ACHN (cell line): ENCODE measurements at regions not wholly inside any gene's neighbourhood (a gene's known extent, or its start where the extent isn't known, plus 50 kb on each side); places are given as distances from the start of the nearest gene placed in this dataset.

Source experiments
- DNase-seq: peaks from one replicate; pipeline ENCODE4 v3.0.0-alpha.2; 2015
- in situ Hi-C: cut with HindIII; loops from 2 replicates; pipeline ENCODE4 v1.10.0; 2017; ENCODE audit warnings: low sequenced_read_pairs, low pct_ligation_motif_present, low pct_unique_long_range_greater_than_20kb

DNA sequence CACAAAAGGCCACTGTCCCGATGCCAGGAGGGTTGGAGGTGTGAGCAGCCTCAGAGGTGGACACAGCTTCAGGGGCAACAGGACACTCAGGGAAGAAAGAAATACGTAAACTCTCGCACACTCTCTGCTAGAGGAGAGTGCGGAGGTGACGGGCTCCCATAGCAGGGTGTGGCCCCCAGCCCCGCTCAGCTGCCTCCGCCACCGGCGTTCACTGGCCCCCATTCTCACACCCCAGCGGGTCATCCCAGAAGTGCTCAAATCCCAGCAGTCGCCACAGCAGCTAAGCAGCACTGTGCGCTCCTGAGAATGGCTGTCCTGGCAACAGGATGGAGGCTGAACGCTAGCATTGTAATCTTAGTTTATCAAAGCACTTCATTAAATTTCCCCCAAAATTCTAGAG is 315.6 kb upstream of the SALL3 start:
- in situ Hi-C loops: no loop called here
- no peak for DNase-seq

- no peak for DNase-seq
- in situ Hi-C loops: no loop called here
Observed at GRCh38 chr18:78664848-78665247, 314.8 kb upstream of the SALL3 start.

DNA sequence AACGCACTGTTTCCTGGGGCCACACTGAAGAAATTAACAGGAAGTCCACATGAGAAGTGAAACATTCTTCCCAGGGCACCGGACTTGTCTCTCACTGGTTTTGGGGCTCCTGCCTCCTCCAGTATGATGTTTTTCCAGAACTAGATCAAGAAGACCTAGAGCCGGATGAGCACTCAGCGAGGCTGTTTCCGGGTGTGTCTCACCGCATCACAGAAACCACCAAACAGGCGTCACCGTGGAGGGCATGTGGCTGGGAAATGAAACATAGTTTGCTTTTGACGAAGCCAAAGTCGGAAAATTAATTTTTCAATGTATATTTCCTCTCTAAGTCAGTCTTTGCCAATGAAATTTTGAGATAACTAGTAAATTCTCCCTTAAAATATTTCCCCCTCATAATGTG is 314.0 kb upstream of the SALL3 start:
- no peak for DNase-seq
- in situ Hi-C loops: no loop called here

DNA sequence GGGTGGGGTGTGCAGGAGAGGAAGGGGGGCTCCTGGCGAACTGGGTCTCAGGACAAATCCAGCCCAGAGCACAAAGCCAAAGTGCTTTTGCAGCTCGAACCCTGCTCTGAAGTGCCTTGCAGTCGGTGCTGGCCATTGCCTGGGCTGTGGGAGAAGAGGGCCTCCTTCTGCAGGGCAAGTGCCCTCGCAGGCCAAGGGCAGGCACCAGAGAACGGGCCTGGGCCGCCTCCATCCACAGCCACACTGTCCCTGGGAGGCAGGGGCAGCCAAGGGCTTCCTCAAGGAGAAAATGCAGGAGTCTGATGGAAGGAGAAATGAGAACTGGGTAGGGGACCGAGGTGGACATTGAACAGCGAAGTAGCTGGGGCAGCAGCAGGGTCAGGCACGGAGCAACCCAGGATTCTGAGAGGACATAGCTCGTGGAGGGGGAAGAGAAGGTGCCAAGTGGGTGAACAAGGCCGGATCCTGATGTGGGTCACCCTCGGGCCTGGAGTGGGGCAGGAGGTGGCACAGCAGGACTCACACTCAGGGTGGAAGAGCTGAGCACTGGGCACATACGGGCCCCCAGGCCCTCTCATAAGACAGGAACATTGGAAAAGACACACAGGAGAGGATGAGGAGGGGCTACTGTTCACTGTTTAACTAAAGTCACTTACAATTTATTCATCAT is 312.8 kb upstream of the SALL3 start:
- in situ Hi-C loops: no loop called here

DNA sequence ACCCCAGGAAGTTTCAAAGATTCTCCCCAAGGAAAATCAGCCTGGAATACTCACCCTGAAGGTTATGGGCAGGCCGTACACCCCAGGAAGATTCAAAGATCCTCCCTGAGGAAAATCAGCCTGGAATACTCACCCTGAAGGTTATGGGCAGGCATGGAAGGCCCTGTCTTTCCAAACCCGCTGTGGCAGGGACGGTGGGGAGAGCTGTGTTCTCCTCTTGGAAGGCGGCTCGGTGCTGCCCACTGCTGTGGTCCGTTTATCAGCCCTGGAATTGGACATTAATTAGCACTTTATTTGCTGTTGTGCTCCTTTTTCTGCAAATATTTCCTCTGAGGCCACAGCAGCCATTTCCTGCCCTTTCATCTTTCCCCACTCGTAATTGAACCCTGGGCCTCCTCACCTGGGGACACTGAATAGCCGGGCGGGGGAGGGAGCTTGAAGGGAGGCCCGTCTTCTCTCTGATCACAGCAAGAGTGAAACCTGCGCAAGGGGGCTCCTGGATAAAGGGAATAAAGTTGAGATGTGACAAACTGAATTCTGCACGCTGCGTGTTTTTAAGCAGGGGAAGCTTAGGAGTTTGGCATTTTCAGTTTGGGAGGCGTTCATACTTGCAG is 308.7 kb upstream of the SALL3 start:
- in situ Hi-C loops: no loop called here
- no peak for DNase-seq

More for the DNA sequence above, 312.8 kb upstream of the SALL3 start:
- DNase-seq: no peak

- in situ Hi-C loops: no loop called here
- DNase-seq: no peak
Observed at GRCh38 chr18:78671551-78671950, 308.1 kb upstream of the SALL3 start.

GRCh38 chr18:78672862-78673446 is 306.7 kb upstream of the SALL3 start:
- DNase-seq: no peak
- in situ Hi-C loops: no loop called here

- no peak for DNase-seq
- in situ Hi-C loops: no loop called here
Observed at GRCh38 chr18:78673516-78674321, 305.9 kb upstream of the SALL3 start.

DNA sequence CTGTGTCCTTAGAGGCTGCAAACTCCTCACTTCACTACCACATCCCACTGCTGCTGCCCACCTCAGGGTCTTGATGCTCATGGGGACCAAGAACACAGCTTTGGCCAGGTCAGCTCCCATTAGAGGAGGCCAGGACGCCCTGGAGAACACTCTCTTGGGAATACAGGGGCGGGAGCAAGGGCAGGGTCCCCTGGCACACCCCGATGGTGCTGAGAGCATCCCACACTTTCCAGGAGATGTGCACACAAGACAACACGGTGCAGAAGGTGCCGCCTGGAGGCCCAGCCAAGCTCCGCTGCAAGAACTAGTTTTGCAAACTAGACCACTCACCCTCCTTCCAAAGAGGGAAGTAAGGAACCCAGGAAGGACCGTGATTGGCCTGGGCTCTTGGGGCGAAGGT is 304.4 kb upstream of the SALL3 start:
- in situ Hi-C loops: no loop called here
- DNase-seq: no peak

DNA sequence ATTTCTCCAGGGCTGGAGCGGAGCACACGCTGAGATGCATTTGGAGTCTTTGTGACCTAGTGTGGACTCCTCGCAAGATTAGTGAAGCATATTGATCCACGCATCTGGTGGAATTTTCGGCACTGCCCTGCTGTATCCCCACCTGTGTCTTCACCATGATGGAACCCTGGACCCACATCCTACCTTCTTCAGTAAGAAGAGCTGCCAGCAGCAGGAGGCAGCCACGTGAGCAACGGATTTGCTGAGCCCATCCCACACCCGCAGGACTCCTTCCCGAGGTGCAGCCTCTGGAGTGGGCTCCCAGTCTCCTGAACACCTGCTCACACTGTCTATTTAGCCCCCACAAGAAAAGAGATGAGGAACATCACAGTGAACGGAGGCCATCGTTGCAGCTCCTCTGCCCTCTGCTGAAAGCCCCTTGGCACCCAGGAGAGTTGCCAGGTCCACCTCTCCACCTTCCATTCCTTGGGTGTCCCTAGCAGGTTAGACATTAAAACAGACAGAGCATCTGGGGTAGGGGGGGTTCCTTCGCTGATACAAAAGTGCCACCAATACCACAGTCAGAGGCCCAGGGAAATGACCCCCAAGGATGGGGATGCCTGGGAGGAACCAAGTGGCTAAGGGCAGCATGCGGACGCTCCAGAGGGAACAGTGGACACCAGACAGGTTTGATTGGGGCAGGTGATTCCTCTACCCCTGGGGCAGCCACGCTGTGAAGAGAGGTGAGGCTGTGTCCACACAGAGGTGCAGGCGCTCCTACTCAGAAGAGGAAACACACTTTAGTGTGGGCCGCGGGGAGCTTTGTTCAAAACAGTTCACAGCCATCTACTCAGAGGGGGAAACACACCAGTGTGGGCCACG is 302.8 kb upstream of the SALL3 start:
- in situ Hi-C loops: no loop called here
- DNase-seq: no peak

DNA sequence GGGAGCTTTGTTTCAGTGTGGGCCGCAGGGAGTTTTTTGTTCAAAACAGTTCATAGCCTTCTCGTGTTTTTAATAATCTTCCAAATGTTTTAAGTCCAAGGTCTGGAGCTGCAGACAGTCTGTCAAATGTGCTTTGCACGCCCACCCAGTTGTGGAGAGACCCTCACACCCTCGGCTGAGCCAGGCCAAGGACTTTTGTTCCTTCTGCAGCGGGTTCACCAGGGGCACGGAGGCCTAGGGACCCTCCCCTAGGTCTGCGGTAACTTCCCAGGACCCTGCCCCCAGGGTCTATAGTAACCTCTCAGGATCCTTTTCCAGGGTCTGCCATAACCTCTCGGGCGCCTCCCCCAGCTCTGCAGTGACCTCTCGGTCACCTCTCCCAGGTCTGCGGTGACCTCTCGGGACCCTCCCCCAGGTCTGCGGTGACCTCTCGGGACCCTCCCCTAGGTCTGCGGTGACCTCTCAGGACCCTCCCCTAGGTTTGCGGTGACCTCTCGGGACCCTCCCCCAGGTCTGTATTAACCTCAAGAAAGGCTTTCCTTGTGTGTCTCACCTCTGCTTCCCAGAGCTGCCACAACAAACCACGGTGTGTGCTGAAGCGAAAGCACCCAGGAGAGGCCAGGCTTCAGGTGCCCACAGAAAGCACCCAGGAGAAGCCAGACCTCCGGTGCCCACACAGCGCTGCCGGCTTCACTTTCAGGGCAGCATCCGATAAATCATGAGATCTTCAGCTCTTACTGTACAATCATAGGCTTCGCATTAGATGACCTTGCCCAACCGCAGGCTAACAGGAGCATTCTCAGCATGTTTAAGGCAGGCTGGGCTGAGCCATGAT is 301.9 kb upstream of the SALL3 start:
- in situ Hi-C loops: no loop called here
- DNase-seq: no peak

DNA sequence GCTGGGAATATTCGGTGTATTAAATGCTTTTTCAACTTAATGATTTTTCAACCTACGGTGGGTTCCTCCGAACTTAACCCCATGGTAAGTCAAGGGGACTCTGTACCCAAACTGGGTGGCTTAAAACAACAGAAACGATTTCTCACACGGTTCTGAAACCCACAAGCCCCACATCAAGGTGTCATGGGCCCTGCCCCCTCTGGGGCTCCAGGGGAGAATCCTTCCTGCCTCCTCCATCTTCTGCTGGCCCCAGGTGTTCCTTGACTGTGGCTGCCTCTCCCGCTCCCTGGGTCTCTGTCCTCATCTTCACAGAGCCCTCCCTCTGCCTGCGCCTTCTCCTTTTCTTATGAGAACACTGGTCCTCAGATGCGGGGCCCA is 301.3 kb upstream of the SALL3 start:
- no peak for DNase-seq
- in situ Hi-C loops: no loop called here

DNA sequence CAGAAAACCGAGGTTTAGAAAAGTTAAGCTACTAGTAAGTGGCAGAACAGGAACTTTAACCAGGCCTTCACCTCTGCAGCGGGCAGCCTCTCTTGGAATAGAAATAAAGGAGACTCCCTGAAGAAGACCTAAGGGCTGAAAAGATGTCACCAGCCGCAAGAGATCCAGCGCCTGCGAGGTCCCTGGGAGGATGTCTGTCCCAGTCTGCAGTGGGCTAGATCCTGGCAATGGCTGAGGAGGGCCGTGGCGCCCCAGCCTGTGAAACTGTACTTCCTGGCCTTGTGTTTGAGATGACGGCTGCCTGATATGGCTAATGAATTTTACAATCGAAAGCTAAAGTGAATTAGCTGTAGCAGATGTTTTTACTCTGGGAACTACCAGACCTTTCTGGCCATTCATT is 300.6 kb upstream of the SALL3 start:
- in situ Hi-C loops: no loop called here

GRCh38 chr18:78679613-78680260 is 299.9 kb upstream of the SALL3 start:
- DNase-seq: no peak
- in situ Hi-C loops: no loop called here

More for the DNA sequence above, 300.6 kb upstream of the SALL3 start:
- no peak for DNase-seq

DNA sequence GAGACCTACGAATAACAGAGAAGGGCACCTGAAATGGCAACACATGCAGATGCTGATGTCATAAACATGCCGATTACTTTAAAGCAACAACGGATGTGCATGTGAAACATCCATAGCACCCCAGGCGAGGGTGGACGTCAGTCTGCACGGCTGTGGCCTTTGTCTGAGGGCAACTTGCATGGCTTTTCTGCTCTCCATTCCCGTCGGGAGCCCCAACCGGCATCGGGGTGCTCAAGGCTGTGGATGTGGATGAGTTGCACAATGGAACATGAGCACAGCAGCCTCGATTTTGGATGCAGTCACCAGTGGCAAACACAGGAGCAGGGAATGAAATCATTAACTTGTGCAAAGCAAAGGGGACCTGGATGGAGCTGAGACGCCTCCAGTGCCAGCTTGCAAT is 298.2 kb upstream of the SALL3 start:
- DNase-seq: no peak
- in situ Hi-C loops: no loop called here

GRCh38 chr18:78681934-78682333 is 297.7 kb upstream of the SALL3 start:
- in situ Hi-C loops: no loop called here
- no peak for DNase-seq

GRCh38 chr18:78682716-78683115 is 296.9 kb upstream of the SALL3 start:
- in situ Hi-C loops: no loop called here
- DNase-seq: no peak
